Astrocyte (in vitro differentiated cells and primary cell): ENCODE measurements at regions not wholly inside any gene's neighbourhood (a gene's known extent, or its start where the extent isn't known, plus 50 kb on each side); places are given as distances from the start of the nearest gene placed in this dataset.

Experiments used
- CTCF ChIP-seq: IDR thresholded peaks from 2 replicates; pipeline ENCODE4 v1.5.1; 2011; ENCODE audit warnings: low read depth, mild to moderate bottlenecking, inconsistent platforms, low read length, moderate library complexity; ENCODE audit not compliant: insufficient read depth
- EZH2 ChIP-seq: IDR thresholded peaks from 2 replicates; pipeline ENCODE4 v1.6.1; 2012; ENCODE audit warnings: mild to moderate bottlenecking, low read length, inconsistent platforms; ENCODE audit not compliant: insufficient read depth

GRCh38 chr6:23390221-23390620, 735.8 kb upstream of the NRSN1 start:
- TF ChIP-seq CTCF = no peak
- no peak for TF ChIP-seq EZH2
